Suprapubic skin (tissue), 4 donors: ENCODE measurements at regions not wholly inside any gene's neighbourhood (a gene's known extent, or its start where the extent isn't known, plus 50 kb on each side); places are given as distances from the start of the nearest gene placed in this dataset.

Experiments used
- CTCF ChIP-seq, 2 donors: fragments of 200-600 bp in 1 of 2; fragments of 450-650 bp in 1 of 2; sonication (generic) in 1 of 2; IDR thresholded peaks; one replicate each; pipeline ENCODE4 v1.5.1; 2016 to 2019; ENCODE audit warnings: antibody characterized with exemption in 2 of 2, mild to moderate bottlenecking in 1 of 2, moderate library complexity in 1 of 2
- POLR2A ChIP-seq, 2 donors: fragments of 450-650 bp; IDR thresholded peaks; one replicate each; pipeline ENCODE4 v1.6.1; 2017; ENCODE audit warnings: antibody characterized with exemption in 2 of 2, mild to moderate bottlenecking in 2 of 2, moderate library complexity in 2 of 2
- POLR2AphosphoS5 ChIP-seq, 3 donors: sonication (generic); formaldehyde crosslinking; IDR thresholded peaks; one replicate each; pipeline ENCODE4 v1.6.1; 2017; ENCODE audit warnings: antibody characterized with exemption in 3 of 3

GRCh38 chr11:15878756-15879155 is 477.6 kb downstream of the SOX6 start:
- TF ChIP-seq CTCF (IDR thresholded peaks at IDR 0.05) (no peak), POLR2AphosphoS5 (IDR thresholded peaks at IDR 0.05) (no peak), POLR2A (IDR thresholded peaks at IDR 0.05) (no peak)
